Peyer's patch (tissue), 4 donors: ENCODE measurements at regions not wholly inside any gene's neighbourhood (a gene's known extent, or its start where the extent isn't known, plus 50 kb on each side); places are given as distances from the start of the nearest gene placed in this dataset.

ENCODE experiments used
- DNase-seq, 3 donors: peaks; one replicate each; pipeline ENCODE4 v3.0.0-alpha.2; 2017 to 2019
- H3K27ac ChIP-seq, 4 donors: fragments of 200-600 bp; sonication (generic); one replicate each; pipeline ENCODE4 v1.5.1; 2016 to 2019
- H3K27me3 ChIP-seq, 2 donors: fragments of 200-600 bp; sonication (generic); one replicate each; pipeline ENCODE4 v1.5.1; 2019
- H3K36me3 ChIP-seq, 3 donors: fragments of 200-600 bp; sonication (generic); one replicate each; pipeline ENCODE4 v1.5.1; 2016 to 2019
- H3K4me1 ChIP-seq, 4 donors: fragments of 200-600 bp; sonication (generic); one replicate each; pipeline ENCODE4 v1.5.1; 2016 to 2019
- H3K4me3 ChIP-seq, 4 donors: fragments of 200-600 bp; sonication (generic); 1 replicate in 3 of 4; 2 replicates in 1 of 4; pipeline ENCODE4 v1.5.1; 2016 to 2019; ENCODE audit warnings: mild to moderate bottlenecking in 1 of 4
- H3K9me3 ChIP-seq, 4 donors: fragments of 200-600 bp; sonication (generic); one replicate each; pipeline ENCODE4 v1.5.1; 2016 to 2019; ENCODE audit warnings: mild to moderate bottlenecking in 1 of 4
- CTCF ChIP-seq, 6 experiments: fragments of 450-650 bp in 4 of 6; fragments of 200-600 bp in 2 of 6; sonication (generic) in 1 of 6; IDR thresholded peaks; one replicate each; pipeline ENCODE4 v1.5.1; 2017 to 2019; ENCODE audit warnings: antibody characterized with exemption in 6 of 6, mild to moderate bottlenecking in 3 of 6, moderate library complexity in 1 of 6
- POLR2A ChIP-seq, 2 donors: fragments of 450-650 bp; IDR thresholded peaks; one replicate each; pipeline ENCODE4 v1.5.1; 2017; ENCODE audit warnings: antibody characterized with exemption in 2 of 2, mild to moderate bottlenecking in 2 of 2, moderate library complexity in 2 of 2

- no peak overlapping the region for H3K4me3 ChIP-seq
- no peaks in the 10 kb centered on the region for H3K9me3 ChIP-seq
- H3K36me3 ChIP-seq, result no peaks in the 10 kb centered on the region
- no peaks in the 10 kb centered on the region for H3K27me3 ChIP-seq
- TF ChIP-seq CTCF (IDR thresholded peaks at IDR 0.05), result no peak
- TF ChIP-seq POLR2A (IDR thresholded peaks at IDR 0.05), result peak in 1 of 2 donors; percentile 39
- DNase-seq, result no peak
- peak overlapping the region in 3 of 4 donors; percentile 10 to 80 (median 79) for H3K27ac ChIP-seq
- H3K4me1 ChIP-seq, result peaks cover 0 to 8% (median 0%) of the 10 kb centered on the region in 4 donors
Observed at GRCh38 chr4:186852073-186852420, 128.4 kb upstream of the FAT1 start.

GRCh38 chr4:186852964-186853391 is 129.3 kb upstream of the FAT1 start:
- Histone ChIP-seq H3K27me3 (no peaks in the 10 kb centered on the region), H3K4me3 (no peak overlapping the region), H3K9me3 (no peaks in the 10 kb centered on the region), H3K27ac (peak overlapping the region in 3 of 4 donors; percentile 10 to 51 (median 32)), H3K4me1 (peaks cover 0 to 8% (median 0%) of the 10 kb centered on the region in 4 donors), H3K36me3 (no peaks in the 10 kb centered on the region)
- DNase-seq, result no peak
- TF ChIP-seq CTCF (IDR thresholded peaks at IDR 0.05), result no peak
- no peak for TF ChIP-seq POLR2A (IDR thresholded peaks at IDR 0.05)

- no peaks in the 10 kb centered on the region for H3K9me3 ChIP-seq
- no peak overlapping the region for H3K27ac ChIP-seq
- DNase-seq, result no peak
- H3K36me3 ChIP-seq, result no peaks in the 10 kb centered on the region
- peaks cover 0 to 8% (median 0%) of the 10 kb centered on the region in 4 donors for H3K4me1 ChIP-seq
- H3K4me3 ChIP-seq, result no peak overlapping the region
- H3K27me3 ChIP-seq, result no peaks in the 10 kb centered on the region
- TF ChIP-seq CTCF (IDR thresholded peaks at IDR 0.05) (no peak), POLR2A (IDR thresholded peaks at IDR 0.05) (no peak)
Observed at GRCh38 chr4:186854256-186854655, 130.6 kb upstream of the FAT1 start.

GRCh38 chr4:186855111-186855510 is 131.5 kb upstream of the FAT1 start:
- H3K27me3 ChIP-seq, result no peaks in the 10 kb centered on the region
- H3K4me1 ChIP-seq, result peaks cover 0 to 8% (median 0%) of the 10 kb centered on the region in 4 donors
- no peak overlapping the region for H3K4me3 ChIP-seq
- TF ChIP-seq POLR2A (IDR thresholded peaks at IDR 0.05) (no peak), CTCF (IDR thresholded peaks at IDR 0.05) (no peak)
- H3K27ac ChIP-seq, result no peak overlapping the region
- DNase-seq, result no peak
- no peaks in the 10 kb centered on the region for H3K9me3 ChIP-seq
- no peaks in the 10 kb centered on the region for H3K36me3 ChIP-seq

- TF ChIP-seq CTCF (IDR thresholded peaks at IDR 0.05), result no peak
- no peak for TF ChIP-seq POLR2A (IDR thresholded peaks at IDR 0.05)
- no peak overlapping the region for H3K4me3 ChIP-seq
- H3K36me3 ChIP-seq, result no peaks in the 10 kb centered on the region
- no peak for DNase-seq
- H3K9me3 ChIP-seq, result no peaks in the 10 kb centered on the region
- H3K27me3 ChIP-seq, result no peaks in the 10 kb centered on the region
- H3K4me1 ChIP-seq, result no peaks in the 10 kb centered on the region
- H3K27ac ChIP-seq, result no peak overlapping the region
Observed at GRCh38 chr4:186857793-186858192, 134.1 kb upstream of the FAT1 start.

GRCh38 chr4:186858355-186858754 is 134.7 kb upstream of the FAT1 start:
- Histone ChIP-seq H3K4me1 (no peaks in the 10 kb centered on the region), H3K9me3 (no peaks in the 10 kb centered on the region), H3K27me3 (no peaks in the 10 kb centered on the region), H3K27ac (no peak overlapping the region), H3K36me3 (no peaks in the 10 kb centered on the region), H3K4me3 (no peak overlapping the region)
- TF ChIP-seq POLR2A (IDR thresholded peaks at IDR 0.05) (no peak), CTCF (IDR thresholded peaks at IDR 0.05) (no peak)
- DNase-seq, result no peak
